Ovary (tissue), 3 donors: ENCODE measurements at regions not wholly inside any gene's neighbourhood (a gene's known extent, or its start where the extent isn't known, plus 50 kb on each side); places are given as distances from the start of the nearest gene placed in this dataset.

Source experiments
- CTCF ChIP-seq, 3 donors: fragments of 450-650 bp in 2 of 3; fragments of 200-600 bp in 1 of 3; IDR thresholded peaks; one replicate each; pipeline versions ENCODE4 v1.5.1 to v1.8.0; 2016 to 2022; ENCODE audit warnings: antibody characterized with exemption in 3 of 3, mild to moderate bottlenecking in 1 of 3
- POLR2A ChIP-seq: fragments of 450-650 bp; IDR thresholded peaks from one replicate; pipeline ENCODE4 v1.6.1; 2017; ENCODE audit warnings: antibody characterized with exemption, mild to moderate bottlenecking, moderate library complexity
- donor health status: DM: no; HTN: no; CAD: no.

- TF ChIP-seq CTCF (IDR thresholded peaks at IDR 0.05) (no peak), POLR2A (no peak)
Measured at GRCh38 chr7:71009636-71010035, 122.3 kb upstream of the GALNT17 start.
